Stimulated activated CD4-positive, alpha-beta T cell treated with anti-CD3 and anti-CD28 coated beads, TNF-alpha, amount 100 ng/mL, for 1 hour (primary cell): ENCODE measurements at regions not wholly inside any gene's neighbourhood (a gene's known extent, or its start where the extent isn't known, plus 50 kb on each side); places are given as distances from the start of the nearest gene placed in this dataset.

Experiments
- DNase-seq, 3 donors: peaks; one replicate each; pipeline ENCODE4 v3.0.0-alpha.2; 2020; ENCODE audit warnings: low read depth in 3 of 3, low spot score in 1 of 3

GRCh38 chr15:66848116-66848515 lies 146.1 kb downstream of the SMAD6 start:
- DNase-seq = no peak

DNA sequence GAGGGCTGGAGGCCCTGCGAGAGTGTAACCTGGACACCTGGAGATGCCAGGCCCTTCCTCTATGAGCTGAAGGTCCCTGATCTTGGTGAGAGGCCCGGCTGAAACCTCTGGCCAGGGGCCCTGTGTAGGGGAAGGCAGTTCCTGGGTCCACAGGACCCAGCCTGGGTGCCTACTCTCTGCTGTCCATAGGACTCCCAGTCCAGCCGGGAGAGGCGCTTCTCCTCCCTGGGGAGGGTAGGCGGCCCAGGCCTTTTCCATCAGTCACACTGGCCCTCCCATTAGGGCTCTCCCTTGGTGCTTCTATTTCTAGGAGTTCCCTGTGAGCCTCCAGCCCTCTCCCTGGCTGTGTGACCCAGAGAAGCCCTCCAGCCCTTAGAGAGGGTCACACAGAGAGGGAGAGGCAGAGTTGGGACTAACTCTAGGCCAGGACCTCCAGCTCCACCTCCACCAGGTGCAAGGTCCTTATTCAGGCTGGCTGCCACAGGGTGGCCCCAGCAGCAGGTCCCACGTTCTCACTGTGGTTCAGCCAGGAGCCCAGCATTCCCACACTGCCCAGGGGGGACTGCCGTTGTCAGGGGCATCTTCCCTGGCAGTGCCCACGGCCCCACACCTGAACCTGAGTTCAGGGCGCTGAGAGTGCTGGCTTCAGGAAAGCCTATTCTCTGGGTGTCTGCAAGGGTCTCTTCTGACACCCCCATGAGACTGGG lies 146.8 kb downstream of the SMAD6 start:
- DNase-seq = no peak

- no peak for DNase-seq
Observed at GRCh38 chr15:66849393-66849745, 147.3 kb downstream of the SMAD6 start.

DNA sequence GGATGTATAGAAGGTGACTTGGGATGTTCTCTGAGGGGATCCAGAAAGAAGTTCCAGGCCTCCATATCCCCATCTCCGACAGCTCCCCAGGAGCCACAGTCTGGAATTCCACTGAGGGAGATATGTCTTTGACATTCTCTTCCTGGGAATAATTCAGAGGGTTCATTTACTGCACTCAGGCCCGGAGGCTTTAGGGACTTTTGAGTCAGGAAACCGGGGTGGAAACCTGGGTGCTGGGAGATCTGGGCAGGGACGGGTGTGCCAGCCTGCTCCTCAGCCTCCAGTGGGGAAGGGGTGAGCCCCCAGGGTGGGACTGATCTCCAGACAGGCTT lies 147.7 kb downstream of the SMAD6 start:
- DNase-seq = no peak

DNA sequence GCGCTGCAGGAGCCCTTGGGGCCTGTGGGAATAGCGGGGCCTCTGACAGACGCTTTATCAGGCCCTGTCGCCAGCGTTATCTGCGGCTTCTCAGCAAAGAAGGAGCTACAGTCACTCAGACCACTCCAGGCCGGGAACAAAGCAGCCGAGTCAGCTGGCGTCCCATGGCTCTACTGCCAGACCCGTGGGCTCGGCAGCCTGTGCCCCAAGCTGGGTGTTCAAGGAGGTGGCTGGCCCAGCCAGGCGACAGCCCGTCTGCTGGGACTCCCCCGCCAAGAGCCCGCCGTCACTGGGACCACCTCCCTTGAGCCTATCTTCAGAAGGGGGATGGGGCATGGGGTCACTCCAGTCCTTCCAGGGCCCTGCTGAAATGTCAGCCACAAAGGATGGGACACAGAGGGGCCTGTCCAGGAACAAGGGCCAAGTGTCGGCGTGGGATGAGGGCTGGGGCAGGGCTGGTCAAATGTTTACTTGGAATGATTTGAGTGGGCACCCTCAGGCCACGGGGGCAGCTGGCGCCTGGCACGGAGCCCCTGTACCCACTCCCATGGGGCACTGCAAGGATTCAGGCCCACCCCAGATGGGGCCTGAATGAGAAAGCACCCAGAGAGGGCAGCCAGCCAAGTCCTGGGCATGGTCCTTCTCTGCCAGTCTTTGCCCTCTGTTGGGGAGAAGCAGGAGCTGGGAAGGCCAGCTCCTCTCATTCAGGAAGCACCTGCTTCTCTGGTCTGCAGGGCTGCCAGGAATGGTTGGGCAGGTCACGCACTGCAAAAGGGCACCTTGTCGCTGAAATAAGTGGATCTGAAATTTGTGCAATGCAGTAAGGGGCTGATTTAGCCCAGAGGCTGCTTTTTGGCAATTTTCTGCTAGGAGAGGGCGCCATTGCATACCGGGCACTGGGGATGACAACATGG lies 148.3 kb downstream of the SMAD6 start:
- DNase-seq = no peak

DNA sequence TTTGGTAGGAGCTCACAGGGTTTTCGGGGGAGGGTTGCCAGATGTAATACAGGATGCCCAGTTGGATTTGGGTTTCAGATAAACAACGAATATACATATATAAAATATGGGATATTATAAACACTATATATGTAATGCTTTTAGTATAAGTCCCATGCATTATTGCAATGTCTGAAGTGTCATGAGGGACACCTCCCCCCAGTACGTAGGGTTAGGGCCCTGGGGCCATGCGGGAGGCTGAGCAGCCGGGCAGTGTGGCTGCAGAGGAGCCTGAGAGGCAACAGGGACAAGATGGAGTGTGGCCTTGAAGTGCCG lies 148.9 kb downstream of the SMAD6 start:
- DNase-seq = no peak

GRCh38 chr15:66851311-66852063 lies 149.5 kb downstream of the SMAD6 start:
- DNase-seq = peak; percentile 27 to 69 (median 38)

DNA sequence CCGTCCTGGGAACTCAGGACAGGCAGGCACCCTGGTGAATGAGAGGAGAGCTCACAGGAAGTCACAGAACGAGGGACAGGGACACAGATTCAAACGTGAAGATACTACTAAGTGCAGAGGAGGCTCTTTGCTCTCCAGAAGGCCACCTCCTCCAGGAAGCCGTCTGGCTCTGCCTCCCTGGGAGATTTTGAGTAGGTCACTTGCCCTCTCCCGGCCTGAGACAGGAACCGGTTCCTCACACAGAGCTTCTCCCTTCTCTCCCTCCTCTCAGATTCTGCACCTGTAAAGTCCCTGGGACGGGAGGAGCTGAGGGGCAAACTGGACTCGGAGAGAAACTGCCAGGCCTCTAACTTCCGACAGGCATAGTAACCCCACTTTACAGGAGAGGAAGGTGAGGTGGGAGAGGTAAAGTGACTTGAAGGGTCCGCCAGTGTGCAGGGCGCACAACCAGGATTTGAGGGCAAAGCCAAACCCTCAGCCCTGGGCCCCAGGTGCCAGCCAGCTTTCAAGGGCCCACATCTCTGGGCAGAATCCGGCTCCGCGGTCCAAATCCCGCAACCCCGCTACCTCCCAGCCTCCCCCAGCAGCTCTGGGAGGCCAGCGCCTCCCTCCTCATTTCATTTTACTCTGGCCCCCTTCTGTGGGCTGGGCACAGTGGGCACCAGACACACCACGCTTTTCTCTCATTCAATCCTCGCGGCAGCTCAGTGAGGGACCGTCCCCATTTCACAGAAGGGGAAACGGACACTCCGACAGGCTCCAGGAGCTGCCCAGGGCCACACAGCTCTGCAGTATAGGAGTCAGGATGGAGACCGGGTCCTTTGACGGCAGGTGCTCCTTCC lies 150.2 kb downstream of the SMAD6 start:
- DNase-seq = no peak

GRCh38 chr15:66854012-66854965 lies 152.3 kb downstream of the SMAD6 start:
- no peak for DNase-seq

GRCh38 chr15:66855041-66855440 lies 153.0 kb downstream of the SMAD6 start:
- DNase-seq = no peak

DNA sequence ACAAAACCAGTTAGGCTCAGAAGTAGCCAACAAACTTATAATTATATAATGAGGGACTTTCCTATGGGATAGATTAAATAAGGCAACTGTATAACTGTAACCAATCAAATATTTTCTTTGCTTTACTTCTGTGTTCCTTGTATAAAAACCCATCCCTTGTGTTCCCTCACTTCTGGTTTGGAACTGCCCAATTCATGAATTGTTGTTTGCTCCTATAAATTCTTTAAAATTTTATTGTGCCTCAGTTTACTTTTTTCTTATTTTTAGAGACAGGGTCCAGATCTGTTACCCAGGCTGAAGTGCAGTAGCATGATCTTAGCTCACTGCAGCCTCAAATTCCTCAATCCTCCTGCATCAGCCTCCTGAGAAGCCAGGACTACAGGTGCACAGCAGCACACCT lies 155.7 kb downstream of the SMAD6 start:
- no peak for DNase-seq

DNA sequence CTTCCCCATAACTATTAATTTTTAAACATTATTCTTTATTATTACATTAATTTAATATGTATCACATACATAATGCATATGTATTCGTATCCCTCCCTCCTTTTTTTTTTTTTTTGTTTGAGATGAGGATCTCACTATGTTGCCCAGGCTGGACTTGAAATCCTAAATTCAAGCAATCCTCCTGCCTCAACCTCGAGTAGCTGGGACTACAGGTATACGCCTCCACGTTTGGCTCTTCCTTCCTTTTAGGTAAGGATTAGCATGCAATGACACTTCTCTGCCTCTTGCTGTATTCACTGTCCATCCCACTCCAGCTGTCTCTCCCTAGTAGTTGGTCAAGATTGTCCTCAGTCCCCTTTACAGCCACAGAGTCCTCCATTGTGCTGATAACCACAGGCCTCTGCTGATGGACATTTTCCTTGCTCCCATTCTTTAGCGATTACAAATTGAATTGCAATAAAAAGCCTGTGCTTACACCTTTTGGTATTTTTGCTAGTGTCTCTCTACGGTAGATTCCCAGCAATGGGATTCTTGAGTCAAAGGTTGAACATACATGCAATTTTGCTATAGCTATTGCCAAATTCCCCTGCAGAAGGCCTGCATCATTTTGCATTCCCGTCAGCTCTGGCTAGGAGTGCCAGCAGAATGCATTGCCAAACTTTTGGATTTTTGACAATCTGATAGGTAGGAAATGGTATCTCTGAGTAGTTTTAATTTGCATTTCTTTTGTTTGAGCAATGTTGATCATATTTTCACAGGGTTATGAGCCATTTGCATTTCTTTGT lies 156.6 kb downstream of the SMAD6 start:
- no peak for DNase-seq

- no peak for DNase-seq
Observed at GRCh38 chr15:66859688-66860253, 157.7 kb downstream of the SMAD6 start.

DNA sequence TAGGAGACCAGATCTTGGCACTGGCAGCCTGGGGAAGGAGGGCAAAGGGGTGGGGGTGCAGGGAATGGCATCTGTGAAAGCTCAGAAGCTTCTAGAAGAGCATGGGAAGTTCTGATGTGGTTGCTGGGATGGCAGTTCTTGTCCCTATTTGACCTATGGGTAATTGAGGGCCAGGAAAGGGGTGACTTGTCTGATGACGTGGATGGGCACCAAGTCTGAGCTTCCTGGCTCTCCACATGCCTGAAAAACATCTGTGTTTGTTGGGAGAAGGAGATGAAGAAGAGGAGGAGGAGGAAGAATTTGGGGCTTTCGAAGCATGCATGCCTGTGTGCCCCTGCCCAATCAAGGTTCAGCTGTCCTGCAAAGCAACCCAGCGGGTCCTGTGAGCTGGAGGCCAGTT lies 158.8 kb downstream of the SMAD6 start:
- DNase-seq = no peak

DNA sequence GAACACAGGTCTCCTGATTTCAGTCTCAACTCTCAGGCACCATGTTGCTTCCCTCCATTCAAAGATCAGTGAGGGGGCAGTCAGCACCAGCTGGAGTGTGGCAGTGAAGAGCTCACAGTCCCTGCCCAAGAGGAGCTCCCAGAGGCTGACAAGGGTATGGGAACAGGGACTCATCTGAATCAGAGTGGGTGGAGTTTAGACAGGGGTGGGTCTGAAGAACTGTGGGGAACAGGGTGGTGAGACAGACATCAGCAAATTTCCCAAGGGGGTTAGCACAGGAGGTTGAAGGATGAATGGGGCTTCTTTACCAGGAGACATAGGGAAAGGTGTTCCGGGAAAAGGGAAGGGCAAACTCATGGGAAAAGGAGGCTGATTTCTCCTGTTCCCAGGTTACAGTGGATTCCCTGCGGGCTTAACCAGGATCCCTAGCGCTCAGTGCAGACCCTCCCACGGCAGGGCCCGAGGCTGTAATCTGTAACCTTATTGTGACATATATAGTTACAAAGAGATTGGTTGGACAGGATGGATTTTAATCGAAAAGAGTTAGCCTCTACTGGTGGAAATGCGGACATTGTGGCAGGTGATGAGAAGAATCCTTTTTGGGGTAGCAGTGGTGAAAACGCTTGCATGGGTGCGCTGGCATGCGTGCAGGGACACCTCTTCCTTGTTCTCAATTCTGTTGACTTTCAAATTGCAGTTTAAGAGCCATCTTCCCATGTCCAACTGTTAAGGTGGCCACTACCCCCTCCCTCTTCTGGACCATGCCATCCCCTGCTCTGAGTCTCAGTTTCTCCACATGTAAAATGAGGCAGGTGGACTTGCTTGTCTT lies 160.3 kb downstream of the SMAD6 start:
- no peak for DNase-seq

GRCh38 chr15:66862940-66863335 lies 160.9 kb downstream of the SMAD6 start:
- DNase-seq = peak; percentile 16 to 64 (median 45)

DNA sequence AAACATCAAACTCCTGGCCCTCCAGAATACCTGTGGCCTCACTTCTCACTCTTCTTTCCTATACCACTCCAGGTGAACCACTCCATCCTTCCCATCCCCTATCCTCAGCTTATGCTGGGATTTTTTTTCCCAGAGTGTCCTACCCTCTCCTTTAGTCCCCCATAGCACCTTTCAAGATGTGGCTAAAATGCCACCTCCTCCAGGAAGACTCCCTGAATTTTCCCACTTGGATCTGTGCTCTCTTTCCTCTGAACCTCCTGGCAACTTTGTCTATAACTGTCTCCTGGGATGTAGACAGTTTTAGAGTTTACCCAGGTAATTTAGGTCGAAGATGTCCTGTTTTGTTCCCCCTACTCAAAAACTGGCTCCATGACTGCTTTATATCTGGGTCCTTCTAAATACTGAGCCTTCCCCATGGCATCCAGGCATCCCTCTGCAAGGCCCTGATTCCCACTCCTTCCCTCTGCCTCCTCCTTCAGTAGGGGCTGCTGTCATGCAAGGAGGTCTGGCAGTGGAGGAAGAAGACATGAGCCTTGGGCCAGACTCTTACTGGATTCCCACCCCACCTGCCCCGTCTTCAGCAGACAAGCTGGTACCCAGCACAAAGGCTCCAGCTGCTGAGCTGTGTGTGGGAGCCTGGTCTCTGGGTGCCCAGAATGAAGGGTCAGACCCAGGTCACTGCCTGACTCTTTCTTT lies 161.5 kb downstream of the SMAD6 start:
- DNase-seq = no peak
